ENCODE measurements at regions not wholly inside any gene's neighbourhood (a gene's known extent, or its start where the extent isn't known, plus 50 kb on each side); places are given as distances from the start of the nearest gene placed in this dataset.

DNA sequence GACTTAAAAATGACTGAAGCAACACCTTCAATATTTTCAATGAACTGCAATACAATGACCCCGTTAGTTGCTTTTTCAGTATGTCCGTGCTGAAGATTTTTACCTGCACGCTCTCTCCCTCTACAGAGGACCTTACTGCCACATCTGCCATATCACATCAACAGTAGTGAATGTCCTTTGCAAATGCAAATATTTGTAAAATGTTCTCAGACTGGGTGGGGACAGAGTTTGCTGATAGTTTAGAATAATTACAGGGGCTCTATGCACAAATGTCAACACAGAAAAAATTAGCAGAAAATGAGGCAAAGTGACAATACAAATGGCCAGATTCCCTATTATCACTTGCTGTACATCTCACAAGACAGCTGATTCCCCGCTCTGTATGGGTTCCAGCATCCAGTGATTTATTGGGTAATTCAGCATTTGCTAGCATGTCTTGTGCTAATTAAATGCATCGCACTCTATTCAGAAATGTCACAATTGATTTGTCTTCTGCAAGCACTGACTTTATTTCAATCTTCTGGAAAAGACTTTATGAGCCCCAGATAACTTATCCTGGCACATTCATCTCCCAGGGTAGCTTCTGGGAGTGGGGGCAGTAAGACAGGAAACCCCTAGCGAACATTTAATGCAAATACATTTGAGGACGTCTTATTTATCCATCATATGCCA lies 69.1 kb upstream of the PTER start:
- no peak for DNase-seq

DNA sequence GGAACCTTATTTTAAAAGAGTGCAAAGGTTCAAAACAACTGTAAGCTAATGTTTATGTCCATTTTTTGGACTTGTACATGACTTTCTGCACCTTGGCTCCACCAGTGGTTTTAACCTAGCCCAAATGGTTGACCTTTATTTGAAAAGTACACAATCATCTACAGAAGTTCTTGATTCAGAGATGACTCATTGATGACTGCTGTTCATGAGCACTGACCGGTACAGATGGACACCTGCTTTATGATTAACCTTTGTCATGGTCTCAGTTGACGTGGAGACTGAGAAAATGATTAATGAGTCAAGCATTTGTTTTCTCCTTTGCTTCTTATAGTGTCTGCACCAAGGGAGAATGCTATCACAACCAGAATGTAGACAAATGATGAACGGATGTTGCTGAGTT lies 55.7 kb upstream of the PTER start:
- DNase-seq: no peak

DNA sequence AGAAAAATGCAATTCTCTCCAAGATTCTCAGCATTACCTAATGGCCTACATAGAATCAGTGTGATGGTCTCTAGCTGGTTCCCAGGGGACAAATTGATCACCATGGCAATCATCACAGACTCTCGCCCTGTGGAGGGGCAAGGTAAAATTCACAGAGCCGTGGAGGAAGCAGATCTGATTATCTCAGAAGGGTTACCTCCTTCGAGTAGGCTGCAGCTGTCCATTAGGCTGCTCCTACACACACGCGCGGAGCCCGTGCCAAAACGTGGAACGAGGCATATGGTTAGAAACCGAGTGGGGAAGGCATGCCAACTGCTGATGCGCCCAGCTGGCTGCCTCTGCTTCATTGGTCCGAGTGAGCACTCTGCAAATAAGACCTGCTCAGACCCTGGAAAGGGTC lies 52.8 kb upstream of the PTER start:
- DNase-seq: no peak

DNA sequence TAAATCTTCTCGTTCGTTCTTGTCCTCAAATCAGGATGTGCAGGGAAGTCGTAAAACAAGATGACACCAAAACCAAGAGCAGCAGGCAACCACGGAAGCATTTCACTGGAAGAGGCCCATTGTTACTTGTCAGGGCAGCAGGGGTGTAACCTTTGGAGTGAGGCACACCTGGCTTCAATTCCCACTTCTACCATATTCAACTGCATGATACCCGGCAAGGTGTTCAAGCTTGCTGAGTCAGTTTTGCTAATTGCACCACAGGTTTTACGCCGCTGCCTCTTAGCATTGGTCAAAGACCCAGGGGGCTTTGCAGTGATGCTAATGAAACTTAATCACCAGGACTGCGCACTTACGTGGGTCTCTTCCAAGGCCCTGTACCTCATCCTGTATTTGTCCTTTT lies 50.0 kb upstream of the PTER start:
- DNase-seq: no peak
